Testis (tissue), 2 donors: ENCODE measurements at regions not wholly inside any gene's neighbourhood (a gene's known extent, or its start where the extent isn't known, plus 50 kb on each side); places are given as distances from the start of the nearest gene placed in this dataset.

Source experiments
- CTCF ChIP-seq, 3 experiments: fragments of 450-650 bp in 2 of 3; fragments of 200-600 bp in 1 of 3; sonication (generic) in 1 of 3; IDR thresholded peaks; one replicate each; pipeline ENCODE4 v1.5.1; 2016 to 2019; ENCODE audit warnings: antibody characterized with exemption in 3 of 3, mild to moderate bottlenecking in 2 of 3, moderate library complexity in 1 of 3
- POLR2A ChIP-seq: fragments of 450-650 bp; IDR thresholded peaks from one replicate; pipeline ENCODE4 v1.6.1; 2017; ENCODE audit warnings: antibody characterized with exemption, mild to moderate bottlenecking, moderate library complexity

GRCh38 chr9:93852728-93853127 lies 102.4 kb downstream of the BARX1 start:
- no peak for TF ChIP-seq POLR2A
- TF ChIP-seq CTCF (IDR thresholded peaks at IDR 0.05), result no peak
